KBM-7 (cell line): ENCODE measurements at regions not wholly inside any gene's neighbourhood (a gene's known extent, or its start where the extent isn't known, plus 50 kb on each side); places are given as distances from the start of the nearest gene placed in this dataset.

ENCODE experiments used
- DNase-seq: peaks from one replicate; pipeline ENCODE4 v3.0.0-alpha.2; 2015
- in situ Hi-C: fragments of 300-500 bp; cut with MboI; formaldehyde crosslinking; loops from 2 replicates; pipeline ENCODE4 v1.14.3; 2020; ENCODE audit warnings: low sequenced_read_pairs, low pct_unique_long_range_greater_than_20kb, mixed read lengths

GRCh38 chr9:126017758-126018157 lies 270.6 kb downstream of the PBX3 start:
- DNase-seq: no peak
- in situ Hi-C loops: no loop called here

- in situ Hi-C loops: no loop called here
- no peak for DNase-seq
Observed at GRCh38 chr9:126020836-126021235, 273.7 kb downstream of the PBX3 start.

- in situ Hi-C loops: no loop called here
- no peak for DNase-seq
Observed at GRCh38 chr9:126023962-126024361, 276.8 kb downstream of the PBX3 start.

- DNase-seq: no peak
- in situ Hi-C loops: no loop called here
Observed at GRCh38 chr9:126024581-126025230, 277.5 kb downstream of the PBX3 start.

GRCh38 chr9:126025991-126026390 lies 278.8 kb downstream of the PBX3 start:
- in situ Hi-C loops: no loop called here
- DNase-seq: no peak

GRCh38 chr9:126027566-126027965 lies 280.4 kb downstream of the PBX3 start:
- in situ Hi-C loops: no loop called here
- DNase-seq: no peak

- DNase-seq: no peak
- in situ Hi-C loops: no loop called here
Observed at GRCh38 chr9:126028746-126029145, 281.6 kb downstream of the PBX3 start.

GRCh38 chr9:126030716-126031115 lies 283.5 kb downstream of the PBX3 start:
- in situ Hi-C loops: no loop called here

GRCh38 chr9:126031116-126031515 lies 283.9 kb downstream of the PBX3 start:
- no peak for DNase-seq
- in situ Hi-C loops: no loop called here

More at GRCh38 chr9:126030716-126031115, 283.5 kb downstream of the PBX3 start:
- no peak for DNase-seq

- in situ Hi-C loops: no loop called here
- DNase-seq: no peak
Observed at GRCh38 chr9:126032135-126032534, 285.0 kb downstream of the PBX3 start.

GRCh38 chr9:126033318-126033717 lies 286.1 kb downstream of the PBX3 start:
- no peak for DNase-seq
- in situ Hi-C loops: no loop called here

GRCh38 chr9:126033956-126034355 lies 286.8 kb downstream of the PBX3 start:
- in situ Hi-C loops: no loop called here
- DNase-seq: no peak

GRCh38 chr9:126036881-126037291 lies 289.7 kb downstream of the PBX3 start:
- in situ Hi-C loops: no loop called here

GRCh38 chr9:126038790-126039189 lies 287.8 kb upstream of the MVB12B start:
- in situ Hi-C loops: no loop called here
- no peak for DNase-seq

More at GRCh38 chr9:126036881-126037291, 289.7 kb downstream of the PBX3 start:
- no peak for DNase-seq

GRCh38 chr9:126043681-126044080 lies 282.9 kb upstream of the MVB12B start:
- in situ Hi-C loops: no loop called here
- no peak for DNase-seq

- in situ Hi-C loops: no loop called here
- no peak for DNase-seq
Observed at GRCh38 chr9:126049088-126049487, 277.5 kb upstream of the MVB12B start.

- no peak for DNase-seq
- in situ Hi-C loops: no loop called here
Observed at GRCh38 chr9:126049896-126050604, 276.6 kb upstream of the MVB12B start.

GRCh38 chr9:126050605-126050990 lies 276.0 kb upstream of the MVB12B start:
- no peak for DNase-seq
- in situ Hi-C loops: no loop called here

- no peak for DNase-seq
- in situ Hi-C loops: no loop called here
Observed at GRCh38 chr9:126051446-126052130, 275.0 kb upstream of the MVB12B start.

- DNase-seq: no peak
- in situ Hi-C loops: no loop called here
Observed at GRCh38 chr9:126052791-126053190, 273.8 kb upstream of the MVB12B start.
